Fibroblast of pulmonary artery (primary cell): ENCODE measurements at regions not wholly inside any gene's neighbourhood (a gene's known extent, or its start where the extent isn't known, plus 50 kb on each side); places are given as distances from the start of the nearest gene placed in this dataset.
"Not testable (repeated sequence)": the region's sequence is repeated elsewhere in the genome, so short reads cannot be mapped to it uniquely, and the experiment has no call there.

Experiments
- DNase-seq: peaks from one replicate; pipeline ENCODE4 v3.0.0-alpha.2; 2010; ENCODE audit warnings: low read depth
- H3K4me3 ChIP-seq: replicated peaks from 2 replicates; pipeline ENCODE4 v1.5.1; 2011; ENCODE audit warnings: low read depth, mild to moderate bottlenecking, control low read depth, low read length, moderate library complexity
- TF ChIP-seq, protein P1 (sequence below): IDR thresholded peaks from 2 replicates; pipeline ENCODE4 v1.5.1; 2011; ENCODE audit warnings: mild to moderate bottlenecking, control low read depth, low read length, inconsistent platforms; ENCODE audit errors: missing control alignments

- no peak overlapping the region for H3K4me3 ChIP-seq
- no peak for DNase-seq
- TF ChIP-seq, protein P1, sequence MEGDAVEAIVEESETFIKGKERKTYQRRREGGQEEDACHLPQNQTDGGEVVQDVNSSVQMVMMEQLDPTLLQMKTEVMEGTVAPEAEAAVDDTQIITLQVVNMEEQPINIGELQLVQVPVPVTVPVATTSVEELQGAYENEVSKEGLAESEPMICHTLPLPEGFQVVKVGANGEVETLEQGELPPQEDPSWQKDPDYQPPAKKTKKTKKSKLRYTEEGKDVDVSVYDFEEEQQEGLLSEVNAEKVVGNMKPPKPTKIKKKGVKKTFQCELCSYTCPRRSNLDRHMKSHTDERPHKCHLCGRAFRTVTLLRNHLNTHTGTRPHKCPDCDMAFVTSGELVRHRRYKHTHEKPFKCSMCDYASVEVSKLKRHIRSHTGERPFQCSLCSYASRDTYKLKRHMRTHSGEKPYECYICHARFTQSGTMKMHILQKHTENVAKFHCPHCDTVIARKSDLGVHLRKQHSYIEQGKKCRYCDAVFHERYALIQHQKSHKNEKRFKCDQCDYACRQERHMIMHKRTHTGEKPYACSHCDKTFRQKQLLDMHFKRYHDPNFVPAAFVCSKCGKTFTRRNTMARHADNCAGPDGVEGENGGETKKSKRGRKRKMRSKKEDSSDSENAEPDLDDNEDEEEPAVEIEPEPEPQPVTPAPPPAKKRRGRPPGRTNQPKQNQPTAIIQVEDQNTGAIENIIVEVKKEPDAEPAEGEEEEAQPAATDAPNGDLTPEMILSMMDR, result no peak
Measured at GRCh38 chr1:223020770-223021169, 122.3 kb downstream of the TLR5 start.

DNA sequence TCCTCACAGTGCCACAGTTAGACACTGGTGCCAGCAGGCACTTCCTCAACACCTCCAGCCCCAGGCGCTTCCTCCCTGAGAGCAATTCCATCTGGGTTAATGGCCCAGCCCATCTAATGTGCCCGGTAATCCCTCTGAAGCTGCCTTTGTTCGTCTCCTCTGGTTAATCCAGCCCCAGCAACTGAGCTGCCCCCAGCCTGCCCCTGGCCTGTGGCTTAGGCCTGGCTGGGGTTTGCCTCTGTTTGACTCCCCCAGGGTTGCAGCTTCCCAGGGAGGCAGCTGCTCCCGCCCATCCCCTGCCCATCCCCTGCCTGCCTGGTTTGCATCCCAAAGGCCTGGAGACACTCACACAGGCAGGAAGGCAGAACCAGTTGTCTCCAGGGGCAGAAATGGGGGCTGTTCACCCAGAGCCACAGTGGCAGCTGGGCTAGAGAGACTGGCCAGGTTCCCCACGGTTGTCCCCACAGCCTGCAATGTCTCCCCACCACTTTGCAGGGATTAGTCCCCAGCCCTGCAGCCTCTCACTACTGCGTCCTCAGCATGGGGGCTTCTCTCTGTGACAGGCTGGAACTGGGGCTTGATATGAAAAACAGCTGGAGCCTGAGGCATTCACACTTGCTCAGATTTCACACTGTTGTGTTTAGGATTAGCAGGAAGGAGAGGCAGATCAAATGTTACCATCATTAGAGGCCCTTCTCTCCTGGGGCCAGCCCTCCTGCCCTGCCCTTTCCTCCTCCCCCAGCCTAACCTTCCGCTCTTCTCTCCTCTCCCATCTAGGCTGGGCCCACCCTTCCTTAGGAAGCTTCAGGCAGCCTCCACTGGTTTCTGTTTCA is 120.2 kb downstream of the TLR5 start:
- no peak for DNase-seq
- H3K4me3 ChIP-seq, result no peak overlapping the region
- TF ChIP-seq, protein P1, result no peak

GRCh38 chr1:223023863-223024262 is 119.2 kb downstream of the TLR5 start:
- DNase-seq, result no peak

DNA sequence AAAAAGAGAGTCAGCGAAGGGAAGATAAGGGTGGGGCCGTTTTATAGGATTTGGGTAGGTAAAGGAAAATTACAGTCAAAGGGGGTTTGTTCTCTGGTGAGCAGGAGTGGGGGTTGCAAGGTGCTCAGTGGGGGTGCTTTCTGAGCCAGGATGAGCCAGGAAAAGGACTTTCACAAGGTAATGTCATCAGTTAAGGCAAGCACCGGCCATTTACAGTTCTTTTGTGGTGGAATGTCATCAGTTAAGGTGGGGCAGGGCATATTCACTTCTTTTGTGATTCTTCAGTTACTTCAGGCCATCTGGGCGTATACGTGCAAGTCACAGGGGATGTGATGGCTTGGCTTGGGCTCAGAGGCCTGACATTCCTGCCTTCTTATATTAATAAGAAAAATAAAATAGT is 118.6 kb downstream of the TLR5 start:
- DNase-seq, H3K4me3 ChIP-seq: not testable (repeated sequence)

More at GRCh38 chr1:223023863-223024262, 119.2 kb downstream of the TLR5 start:
- H3K4me3 ChIP-seq, result no peak overlapping the region
- TF ChIP-seq, protein P1, result no peak

- H3K4me3 ChIP-seq, DNase-seq: not testable (repeated sequence)
Measured at GRCh38 chr1:223025190-223025734, 117.8 kb downstream of the TLR5 start.

DNA sequence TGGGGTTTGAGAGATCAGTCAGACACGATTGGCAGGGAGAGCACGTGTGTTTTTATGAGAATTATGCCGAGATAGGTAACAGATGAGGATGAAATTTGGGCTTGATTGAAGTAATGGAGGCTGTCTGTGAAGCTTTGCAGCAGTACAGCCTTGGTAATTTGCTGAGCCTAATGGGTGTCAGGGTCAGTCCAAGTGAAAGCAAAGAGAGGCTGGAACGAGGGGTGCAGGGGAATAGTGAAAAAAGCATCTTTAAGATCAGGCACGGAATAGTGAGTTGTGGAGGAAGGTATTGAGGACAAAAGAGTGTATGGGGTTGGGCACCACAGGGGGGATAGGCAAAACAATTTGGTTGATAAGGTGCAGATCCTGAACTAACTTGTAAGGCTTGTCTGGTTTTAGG is 116.4 kb downstream of the TLR5 start:
- DNase-seq, H3K4me3 ChIP-seq: not testable (repeated sequence)

GRCh38 chr1:223029985-223030769 is 112.9 kb downstream of the TLR5 start:
- DNase-seq, result no peak
- no peak overlapping the region for H3K4me3 ChIP-seq
- TF ChIP-seq, protein P1, result no peak

- no peak for DNase-seq
- TF ChIP-seq, protein P1, result no peak
- no peak overlapping the region for H3K4me3 ChIP-seq
Measured at GRCh38 chr1:223030871-223031400, 112.1 kb downstream of the TLR5 start.
